Endometrium (tissue), 2 donors: ENCODE measurements at regions not wholly inside any gene's neighbourhood (a gene's known extent, or its start where the extent isn't known, plus 50 kb on each side); places are given as distances from the start of the nearest gene placed in this dataset.
"Not testable (repeated sequence)": the region's sequence is repeated elsewhere in the genome, so short reads cannot be mapped to it uniquely, and the experiment has no call there.

Experiments
- FAIRE-seq: peaks from 2 replicates; lab custom pipeline; 2012; peaks lifted over from hg19 to GRCh38; lab: Jason Lieb, UNC
- donor health status: control.
- donor health status: control.

DNA sequence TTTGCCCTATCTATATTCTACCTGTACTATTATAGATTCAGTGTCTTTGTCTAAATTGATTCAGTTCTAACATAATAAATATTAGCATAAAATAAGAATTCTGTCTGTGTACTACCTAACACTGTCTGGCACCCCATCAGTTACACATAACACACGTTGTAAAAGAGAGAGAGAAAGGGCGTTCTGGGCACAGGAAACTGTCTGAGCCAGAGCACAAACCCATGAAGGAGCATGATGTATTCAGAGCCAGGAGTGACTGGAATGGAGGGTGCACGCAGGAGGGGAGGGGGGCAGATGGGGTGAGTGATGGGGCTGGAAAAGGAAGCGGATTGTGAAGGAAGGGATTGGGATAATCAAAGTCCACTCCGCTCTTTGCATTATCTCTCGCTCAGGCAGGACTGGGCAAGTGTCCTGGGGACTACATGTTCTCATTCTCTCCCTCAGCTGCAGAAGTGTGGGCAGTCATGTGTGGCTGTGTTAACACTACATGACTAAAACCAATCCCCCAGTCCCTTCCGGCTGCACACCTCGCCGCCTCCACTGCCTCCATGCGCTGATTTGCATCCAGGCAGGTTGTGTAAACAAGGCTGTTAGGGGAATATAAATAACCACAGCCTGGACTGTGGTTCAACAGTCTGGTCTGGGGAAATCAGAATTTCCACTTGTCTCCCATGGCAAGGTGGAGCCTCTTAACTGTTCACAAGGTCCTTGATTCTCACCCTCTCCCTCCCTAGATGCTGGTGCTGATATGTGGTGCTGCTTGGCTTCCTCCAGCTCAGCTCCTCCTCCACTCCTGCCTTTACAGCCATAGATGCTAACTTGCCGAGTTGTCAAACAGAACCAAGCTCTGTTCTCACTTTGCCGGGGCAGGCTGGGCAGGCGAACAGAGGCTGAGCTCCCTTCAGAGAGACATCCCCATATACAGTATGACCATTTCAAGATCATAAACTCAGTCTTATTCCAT is 367.5 kb upstream of the BRINP1 start:
- no peak for FAIRE-seq

DNA sequence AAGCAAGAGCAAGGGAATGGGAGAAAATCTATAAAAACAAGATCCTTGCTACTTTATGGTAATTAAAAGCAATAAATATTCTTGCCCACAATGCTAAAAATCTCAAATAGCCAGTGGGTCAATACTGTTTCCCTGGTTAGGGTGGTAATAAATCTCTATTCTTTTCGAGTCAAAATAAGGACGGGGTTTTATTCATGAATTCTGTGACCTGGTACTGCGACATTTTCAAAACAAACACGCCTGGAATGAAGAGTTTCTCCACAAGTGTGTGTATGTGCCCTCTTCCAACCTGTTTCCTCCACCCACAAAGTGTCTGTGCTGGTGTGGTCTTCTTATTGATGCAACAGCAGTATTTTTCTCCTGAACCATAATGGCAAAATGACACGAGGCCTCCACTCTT is 358.8 kb upstream of the BRINP1 start:
- FAIRE-seq = no peak

DNA sequence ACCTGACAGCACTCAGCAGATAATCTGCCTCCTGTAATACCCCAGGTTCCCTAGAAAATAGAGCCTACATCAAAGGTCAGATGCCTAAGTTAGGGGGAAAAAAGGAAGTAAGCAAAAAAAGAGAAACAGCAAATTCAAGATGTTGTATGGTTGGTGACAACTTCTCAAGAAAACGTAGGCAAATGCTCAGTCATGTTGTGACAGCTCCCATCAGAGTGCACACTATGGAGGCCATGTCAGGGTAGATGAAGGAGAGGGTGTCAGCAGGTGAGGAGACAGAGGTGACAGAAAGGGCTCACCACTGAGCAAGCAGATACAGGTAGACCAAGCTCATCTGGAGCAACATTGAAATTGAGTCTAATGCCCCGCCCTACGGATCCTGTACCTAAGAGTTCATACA is 356.8 kb upstream of the BRINP1 start:
- no peak for FAIRE-seq

DNA sequence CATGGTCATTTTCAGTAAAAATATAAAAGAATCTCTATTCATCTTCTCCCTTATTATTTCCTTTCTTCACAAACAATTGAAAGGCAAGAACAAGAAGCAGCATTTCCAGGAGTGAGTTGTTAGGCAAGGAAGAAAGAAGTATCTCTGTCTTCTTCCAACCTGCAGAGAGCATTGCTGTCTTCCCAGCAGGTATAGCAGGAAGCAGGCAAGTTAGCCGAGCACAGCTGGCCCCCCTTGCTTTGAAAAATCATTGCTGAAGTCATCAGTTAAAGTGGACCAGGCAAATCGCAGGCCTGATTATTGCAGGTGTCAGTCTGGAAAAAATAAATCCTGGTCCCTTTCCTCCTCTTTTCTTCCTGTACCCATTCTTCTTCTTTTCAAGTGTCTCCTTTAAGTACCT is 353.1 kb upstream of the BRINP1 start:
- no peak for FAIRE-seq

DNA sequence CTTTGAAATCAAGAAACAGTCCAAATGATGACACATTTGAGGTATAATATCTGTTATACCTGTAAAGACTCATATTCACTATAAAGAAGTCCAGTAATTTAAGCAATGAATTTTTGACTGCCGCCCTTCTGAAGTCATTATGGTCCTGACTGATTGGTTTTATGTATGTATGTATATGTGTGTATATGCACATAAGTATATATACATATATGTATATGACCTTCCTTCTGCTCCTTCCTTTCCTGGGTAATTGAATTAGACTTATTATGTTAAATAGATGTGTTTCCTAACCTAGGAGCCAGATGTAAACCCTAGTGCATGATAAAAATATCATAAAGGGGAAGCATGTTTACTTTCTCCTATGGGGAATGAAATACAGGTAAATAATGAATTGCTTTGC is 343.1 kb upstream of the BRINP1 start:
- FAIRE-seq = no peak

DNA sequence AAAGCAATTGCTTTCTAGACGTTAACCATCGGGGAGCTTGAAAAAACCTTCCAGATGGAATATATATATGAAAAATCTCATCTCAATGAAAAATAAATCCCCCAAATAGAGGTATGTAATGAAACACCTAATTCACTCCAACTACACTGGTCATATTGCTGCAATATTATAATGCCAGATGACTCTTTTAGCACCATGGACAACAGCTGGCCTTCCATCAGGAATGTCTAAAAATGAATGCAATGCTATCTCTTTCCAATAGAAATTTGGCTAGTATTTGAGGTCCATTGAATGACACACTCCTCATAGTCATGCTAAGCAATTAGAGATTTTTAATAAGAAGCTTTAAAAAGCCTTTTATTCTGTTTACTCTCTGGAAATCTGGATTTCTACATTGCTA is 340.2 kb upstream of the BRINP1 start:
- FAIRE-seq = no peak

DNA sequence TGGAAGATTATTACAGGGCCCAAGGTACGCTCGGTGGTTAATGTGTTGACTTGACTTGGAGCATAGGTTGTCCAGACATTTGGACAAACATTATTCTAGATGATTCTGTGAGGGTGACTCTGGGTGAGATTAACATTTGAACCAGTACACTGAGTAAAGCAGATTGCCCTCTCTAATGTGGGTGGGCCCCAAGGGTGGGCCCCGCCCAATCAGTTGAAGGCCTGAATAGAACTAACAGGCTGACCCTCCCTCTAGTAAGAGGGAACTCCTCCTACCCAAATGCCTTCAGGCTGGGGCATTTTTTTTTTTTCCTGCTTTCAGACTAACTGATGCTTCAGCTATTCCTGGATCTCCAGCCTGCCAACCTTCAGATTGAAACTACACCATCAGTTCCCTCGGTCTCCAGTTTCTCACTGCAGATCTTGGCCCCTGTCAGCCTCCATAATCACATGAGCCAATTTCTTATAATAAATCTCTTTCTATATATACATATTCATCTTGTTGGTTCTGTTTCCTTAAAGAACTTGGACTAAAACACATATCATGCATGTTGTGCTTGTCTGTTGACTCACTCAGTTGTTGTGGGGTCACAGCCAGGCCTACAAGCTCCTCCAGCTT is 338.1 kb upstream of the BRINP1 start:
- FAIRE-seq = no peak

DNA sequence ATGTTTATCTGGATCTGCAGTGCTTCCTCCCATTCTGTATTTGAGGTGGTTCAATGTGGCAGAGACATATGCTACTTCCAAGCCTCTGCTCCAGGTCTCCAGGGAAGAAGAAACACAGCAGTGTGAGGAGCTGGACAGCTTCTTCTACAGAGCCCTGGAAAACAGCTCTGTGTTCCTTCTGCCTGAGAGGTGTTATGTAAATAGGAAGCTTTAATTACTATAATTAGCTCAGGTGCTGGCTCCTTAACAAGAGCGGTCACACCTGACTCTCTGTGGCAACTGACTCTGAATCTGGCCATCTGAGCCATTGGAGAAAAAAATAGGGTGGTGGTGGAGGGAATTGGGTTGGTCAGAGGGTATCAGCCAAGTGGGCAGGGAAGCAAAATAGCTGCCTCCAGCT is 332.4 kb upstream of the BRINP1 start:
- no peak for FAIRE-seq

DNA sequence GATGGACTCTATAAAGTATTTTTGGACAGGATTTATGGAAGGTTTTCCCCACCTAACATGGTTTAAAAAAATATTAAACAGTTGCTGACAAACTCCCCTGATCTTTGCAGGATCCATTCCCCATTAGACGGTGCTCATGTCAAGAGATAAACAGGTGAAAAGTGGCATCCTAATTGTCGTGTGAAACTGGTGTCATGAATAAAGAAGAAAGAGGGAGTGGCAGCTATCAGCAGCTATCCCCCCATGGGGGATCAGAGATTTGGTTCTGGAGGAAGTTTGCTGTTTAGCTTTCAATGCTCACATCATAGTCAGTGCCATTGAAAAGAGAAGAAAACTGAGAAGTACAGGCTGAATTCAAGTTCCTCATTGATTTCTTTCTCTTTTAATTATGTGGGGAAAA is 329.3 kb upstream of the BRINP1 start:
- no peak for FAIRE-seq

DNA sequence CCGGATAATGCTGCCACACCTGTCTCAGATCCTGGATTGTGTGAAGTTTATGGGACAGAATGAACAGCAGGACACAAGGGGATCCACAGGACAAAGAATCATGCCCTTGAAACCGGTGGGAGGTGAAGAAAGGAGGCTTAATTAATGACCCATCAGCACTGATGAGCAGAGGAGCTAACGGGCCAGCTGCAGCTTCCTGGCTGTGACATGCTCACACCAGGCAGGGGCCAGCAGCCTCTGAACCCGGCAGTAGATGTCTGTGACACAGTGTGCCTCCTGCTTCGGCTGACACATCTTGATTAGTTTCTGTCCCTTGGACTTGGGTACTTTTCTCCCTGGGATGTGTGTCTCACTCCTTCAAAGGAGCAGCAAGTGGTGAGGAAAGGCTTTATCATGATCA is 328.8 kb upstream of the BRINP1 start:
- FAIRE-seq = no peak

DNA sequence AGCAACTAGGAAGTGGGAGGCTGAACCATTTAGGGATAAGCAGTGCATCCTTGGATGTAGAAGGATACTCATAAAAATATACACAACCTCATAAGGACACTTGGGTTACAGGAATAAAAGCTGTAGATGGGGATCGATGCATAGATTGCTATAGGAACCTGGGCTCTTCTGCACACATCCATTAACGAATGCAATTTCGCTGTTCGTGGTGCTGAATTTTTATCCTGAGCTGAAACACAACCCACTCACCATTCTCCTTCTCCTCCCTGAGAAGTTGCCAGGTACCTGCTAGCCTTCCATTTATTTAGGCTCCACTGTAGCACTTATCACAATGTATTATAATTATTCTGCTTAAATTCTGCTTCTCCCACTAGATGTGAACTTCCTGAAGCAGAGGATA is 320.6 kb upstream of the BRINP1 start:
- no peak for FAIRE-seq

DNA sequence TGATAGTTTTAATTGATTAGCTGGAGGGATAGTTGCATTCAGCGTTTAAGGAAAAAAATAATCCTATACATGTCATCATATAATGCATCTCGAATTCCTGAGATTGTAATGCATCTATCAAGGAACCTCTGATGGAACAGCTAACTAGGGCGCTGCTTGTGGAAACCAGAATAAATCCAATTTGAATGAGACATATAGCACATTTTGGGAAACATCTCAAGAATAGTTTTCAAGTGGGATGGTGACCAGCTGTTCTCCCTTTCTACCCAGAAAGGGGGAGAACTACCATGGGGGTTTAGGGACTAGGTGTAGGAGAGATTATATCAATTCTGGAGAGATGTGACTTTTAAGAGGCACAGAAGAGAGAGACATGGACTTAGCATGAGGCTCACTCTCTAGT is 319.3 kb upstream of the BRINP1 start:
- no peak for FAIRE-seq

DNA sequence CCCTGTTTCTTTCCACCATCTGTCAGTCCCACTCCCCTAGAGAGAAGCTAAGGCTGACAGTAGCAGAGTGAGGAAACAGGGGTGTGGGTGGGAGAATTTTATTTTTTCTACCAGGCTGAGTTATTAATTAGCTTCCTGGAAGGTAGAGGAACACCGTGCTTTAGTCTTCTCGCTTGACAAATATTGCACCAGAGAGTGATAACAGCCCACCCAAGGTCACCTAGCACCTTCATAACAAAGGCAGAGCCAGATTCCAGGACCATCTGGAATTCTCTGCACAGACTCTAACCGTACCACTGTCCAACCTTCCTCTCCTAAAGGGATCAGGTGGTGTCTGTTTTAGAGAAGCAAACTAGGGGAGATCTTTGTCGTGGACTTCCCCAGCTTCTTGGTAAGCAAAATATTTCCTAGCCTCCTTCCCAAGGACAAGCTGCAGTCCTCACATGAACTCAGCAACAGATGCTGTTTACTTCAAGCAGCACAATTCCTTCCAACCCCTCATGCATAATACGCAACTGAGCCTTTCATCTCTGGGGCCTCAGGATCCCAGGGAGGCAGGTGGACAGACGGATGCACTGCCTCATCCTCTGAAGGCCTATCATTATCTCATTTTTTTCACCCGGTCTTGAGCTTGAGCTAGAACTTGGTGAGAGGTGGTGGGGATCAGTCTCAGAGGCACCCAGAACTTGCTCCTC is 308.7 kb upstream of the BRINP1 start:
- no peak for FAIRE-seq

DNA sequence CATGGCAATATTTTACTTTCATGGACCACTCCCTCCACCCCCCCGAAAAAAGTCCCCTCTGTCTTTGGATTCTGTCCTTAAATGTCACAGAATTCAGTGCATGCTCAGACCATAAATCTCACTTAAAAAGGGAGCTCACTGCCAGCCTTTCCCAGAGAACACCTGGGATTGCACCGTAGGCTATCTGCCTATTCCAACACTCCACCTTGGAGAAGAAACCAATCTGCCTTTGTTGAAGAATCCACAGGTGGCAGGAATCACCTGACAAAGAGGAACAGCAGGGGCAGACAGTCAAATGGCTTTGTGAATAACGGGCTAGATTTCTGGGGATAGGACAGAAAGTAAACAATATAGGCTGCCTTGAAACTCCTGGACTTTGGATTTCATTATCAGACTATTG is 306.7 kb upstream of the BRINP1 start:
- no peak for FAIRE-seq

DNA sequence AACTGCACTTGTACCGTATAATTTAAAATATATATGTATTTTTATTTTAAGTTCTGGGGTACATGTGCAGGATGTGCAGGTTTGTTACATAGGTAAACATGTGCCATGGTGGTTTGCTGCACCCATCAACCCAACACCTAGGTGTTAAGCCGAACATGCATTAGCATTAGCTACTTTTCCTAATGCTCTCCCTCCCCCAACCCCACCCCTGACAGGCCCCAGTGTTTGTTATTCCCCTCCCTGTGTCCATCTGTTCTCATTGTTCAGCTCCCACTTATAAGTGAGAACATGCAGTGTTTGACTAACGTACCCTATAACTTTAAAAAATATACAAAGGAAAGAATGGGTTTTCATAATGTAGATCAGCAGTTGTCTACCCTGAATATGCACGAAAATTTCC is 303.5 kb upstream of the BRINP1 start:
- FAIRE-seq = not testable (repeated sequence)

DNA sequence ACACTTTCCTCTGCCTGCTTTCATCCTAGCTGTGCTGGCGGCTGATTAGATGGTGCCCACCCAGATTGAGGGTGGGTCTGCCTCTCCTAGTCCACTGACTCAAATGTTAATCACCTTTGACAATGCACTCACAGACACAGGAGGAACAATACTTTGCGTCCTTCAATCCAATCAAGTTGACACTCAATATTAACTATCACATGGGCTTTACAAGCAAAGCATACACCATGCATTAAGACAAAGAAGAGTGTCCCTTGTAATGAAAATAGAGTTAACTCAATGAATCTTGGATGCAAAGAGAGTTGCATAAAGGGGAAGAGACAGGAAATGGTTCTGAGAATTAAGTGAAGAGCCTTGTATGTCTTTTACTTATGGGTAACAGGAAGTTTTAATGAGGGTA is 298.7 kb upstream of the BRINP1 start:
- FAIRE-seq = no peak

DNA sequence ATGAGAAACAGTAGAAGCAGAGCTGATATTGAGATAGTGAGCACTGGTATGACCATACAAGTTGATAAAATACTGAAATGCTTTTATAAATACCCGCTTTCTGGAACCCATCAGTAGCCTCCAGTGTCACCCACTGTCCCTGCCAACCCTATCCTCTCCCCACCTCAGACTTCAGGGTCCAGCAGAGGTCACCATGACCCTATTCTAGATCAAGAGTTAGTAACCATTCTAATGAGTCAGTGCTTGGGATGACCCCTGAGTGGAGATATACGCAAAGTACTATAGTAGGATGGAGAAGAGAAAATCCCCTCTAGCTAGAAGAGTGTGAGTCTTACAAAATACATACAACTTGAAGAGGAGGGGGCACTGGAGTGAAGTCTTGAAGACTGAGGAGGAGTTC is 297.9 kb upstream of the BRINP1 start:
- no peak for FAIRE-seq

DNA sequence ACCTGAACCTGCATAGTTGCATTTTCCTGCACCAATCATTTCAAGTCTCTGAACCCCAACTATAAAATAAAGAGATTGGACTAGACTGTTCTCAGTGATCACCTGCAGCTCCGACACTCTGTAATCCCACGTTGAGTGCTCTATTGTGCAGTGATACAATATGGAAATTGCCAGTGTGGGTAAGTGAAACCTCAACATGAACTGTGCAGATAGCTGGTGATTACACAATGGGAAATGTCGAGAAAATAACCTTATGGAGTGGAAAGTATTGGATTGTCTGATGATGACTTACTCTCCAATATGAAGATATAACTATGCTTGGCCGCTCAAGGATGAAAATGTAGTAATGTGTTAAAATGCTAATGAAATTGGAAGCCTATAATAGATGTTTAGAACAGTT is 293.1 kb upstream of the BRINP1 start:
- no peak for FAIRE-seq

DNA sequence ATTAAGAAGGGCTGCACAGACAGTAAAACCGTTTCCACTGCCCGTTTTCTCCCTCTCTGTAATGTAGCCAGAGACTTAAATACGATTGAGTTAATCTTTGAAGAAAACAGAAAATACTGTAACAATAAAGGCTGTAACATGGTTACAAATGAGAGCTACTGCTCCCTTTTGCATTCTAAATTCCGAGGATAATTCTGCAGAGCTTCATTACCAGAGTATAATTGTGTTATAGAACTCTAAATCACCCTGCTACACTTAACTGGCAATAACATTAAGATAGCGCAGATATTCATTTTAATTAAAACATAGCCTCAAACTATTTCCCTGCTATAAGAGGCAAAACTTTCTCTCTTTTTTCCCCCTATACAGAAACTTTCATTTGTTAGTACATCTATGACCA is 283.7 kb upstream of the BRINP1 start:
- no peak for FAIRE-seq

DNA sequence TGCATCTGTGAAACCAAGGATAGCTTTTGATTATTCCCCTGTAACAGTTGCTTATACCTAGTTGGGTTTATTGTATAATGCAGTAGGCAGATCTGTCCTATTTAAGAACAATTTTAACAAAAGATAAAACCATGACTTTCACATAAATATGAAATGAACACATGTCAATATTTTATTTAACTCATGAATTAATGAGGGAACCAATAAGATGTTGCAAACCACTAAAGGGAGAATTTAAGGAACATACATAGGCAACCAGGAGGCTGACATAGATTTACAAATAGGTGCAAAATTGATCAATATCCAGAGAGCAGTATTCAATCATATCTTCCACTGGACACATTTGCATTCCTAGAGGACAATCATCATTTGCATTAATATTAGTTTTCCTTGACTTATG is 280.0 kb upstream of the BRINP1 start:
- FAIRE-seq = no peak

DNA sequence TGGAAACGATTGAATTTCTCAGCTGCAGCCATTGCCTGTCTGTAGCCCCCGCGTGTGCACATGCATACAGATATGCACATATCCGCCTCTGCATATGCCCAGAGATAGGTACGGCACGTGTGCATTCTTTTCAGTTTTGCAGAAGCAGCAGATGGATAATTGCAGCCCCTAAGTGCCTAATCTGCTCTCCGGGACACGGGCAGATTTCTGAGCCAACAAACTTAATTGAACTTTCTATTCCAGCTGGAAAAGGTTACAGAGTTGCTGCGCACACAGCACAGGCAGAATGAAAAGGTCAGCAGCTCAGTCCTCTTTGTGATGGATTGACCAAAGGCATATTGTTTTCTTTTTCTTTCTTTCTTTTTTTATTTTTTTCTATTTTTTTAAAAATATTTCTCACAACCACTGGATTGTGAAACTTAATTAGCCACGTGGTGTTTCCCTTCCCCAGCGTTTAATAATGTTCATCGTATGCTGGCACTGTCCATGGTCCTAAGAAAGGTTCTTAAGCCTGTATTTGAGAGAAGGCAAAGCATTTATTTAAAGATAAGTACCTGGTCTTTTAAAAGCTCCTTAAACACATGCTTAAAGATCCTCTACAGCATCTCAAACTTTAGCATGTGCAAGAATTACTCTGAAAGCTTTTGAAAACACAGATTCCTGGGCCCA is 270.2 kb upstream of the BRINP1 start:
- FAIRE-seq = peak; percentile 93

DNA sequence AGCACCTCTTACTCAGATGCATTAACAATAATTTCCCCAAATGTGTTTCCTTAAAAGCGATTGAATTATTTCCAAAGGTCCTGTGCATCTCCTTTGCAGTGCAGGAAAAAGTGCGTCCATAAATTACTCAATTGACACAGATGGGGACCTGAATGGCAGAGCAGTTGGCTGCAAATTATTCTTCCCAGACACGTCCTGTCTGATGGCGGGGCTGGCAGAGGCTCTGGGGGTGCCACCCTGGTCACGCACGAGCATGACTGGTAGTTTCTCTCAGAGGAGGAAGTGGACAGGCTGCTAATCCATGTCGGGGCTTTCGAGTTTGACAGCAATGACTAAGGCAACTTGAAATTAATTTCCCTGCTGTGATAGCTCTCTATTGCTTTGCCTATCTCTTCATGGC is 264.8 kb upstream of the BRINP1 start:
- no peak for FAIRE-seq

DNA sequence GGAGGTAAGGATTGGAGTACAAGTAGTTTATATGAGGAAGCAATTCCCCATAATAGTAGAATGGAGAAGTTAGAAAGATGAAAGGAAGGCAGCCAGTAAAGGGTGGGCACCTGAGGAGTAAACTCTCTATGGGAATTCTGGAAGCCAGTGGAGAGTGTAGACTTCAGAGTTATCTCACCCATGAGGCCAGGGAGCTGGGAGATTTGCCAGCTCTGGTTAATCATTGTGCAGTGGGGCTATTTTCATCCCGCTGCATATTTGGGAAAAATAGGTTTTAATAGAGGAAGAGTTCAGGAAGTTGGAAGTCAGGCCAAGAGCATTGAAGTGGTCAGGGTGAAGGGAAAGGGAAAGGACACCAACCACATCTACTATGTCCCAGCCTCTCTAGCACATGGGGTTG is 242.3 kb upstream of the BRINP1 start:
- FAIRE-seq = no peak
